SIG-M5 treated with dmso at 0.1 percent for 504 hours (cell line): ENCODE measurements at regions not wholly inside any gene's neighbourhood (a gene's known extent, or its start where the extent isn't known, plus 50 kb on each side); places are given as distances from the start of the nearest gene placed in this dataset.

ENCODE experiments used
- DNase-seq: peaks from one replicate; lab custom pipeline; 2025; ENCODE audit not compliant: unreplicated experiment; lab: John Stamatoyannopoulos, UW

DNA sequence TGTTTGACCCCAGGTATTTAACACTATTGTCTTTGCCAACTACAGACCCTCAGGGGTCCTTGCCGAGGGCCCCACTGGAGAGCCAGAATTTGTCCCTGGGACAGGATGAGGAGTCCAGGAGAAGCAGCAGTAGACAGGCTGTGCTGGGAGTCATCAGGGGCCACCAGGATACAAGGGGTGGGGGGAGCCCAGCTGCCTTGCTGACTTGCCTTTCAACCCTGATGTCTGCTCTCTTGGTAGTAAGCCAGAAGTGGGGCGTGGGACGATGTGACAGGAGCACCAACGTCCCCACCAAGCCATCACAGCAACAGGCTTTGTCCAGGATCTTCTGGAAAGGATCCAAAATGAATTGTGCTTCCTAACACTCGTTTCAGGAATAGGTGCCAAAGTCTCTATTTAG is 62.4 kb upstream of the CDCA7L start:
- DNase-seq = no peak

DNA sequence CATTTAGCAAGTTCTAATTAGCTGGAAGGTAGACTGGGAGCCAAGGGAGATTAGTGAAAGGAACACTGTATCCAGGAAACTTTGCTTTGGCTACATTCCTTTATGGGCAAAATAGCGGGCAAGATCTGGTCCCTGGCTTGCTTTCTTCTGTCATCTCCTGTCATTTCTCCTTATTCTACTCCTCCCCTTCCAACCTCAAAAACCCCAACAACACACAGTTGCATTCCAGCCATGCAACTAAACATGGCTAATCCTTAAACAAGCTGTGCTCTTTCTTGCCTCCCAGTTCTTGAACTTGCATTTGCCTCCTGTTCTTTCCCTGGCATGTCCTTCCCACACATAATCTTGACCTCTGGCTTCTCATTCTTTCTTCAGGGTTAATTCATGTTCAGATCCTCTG is 59.5 kb upstream of the CDCA7L start:
- DNase-seq = no peak

DNA sequence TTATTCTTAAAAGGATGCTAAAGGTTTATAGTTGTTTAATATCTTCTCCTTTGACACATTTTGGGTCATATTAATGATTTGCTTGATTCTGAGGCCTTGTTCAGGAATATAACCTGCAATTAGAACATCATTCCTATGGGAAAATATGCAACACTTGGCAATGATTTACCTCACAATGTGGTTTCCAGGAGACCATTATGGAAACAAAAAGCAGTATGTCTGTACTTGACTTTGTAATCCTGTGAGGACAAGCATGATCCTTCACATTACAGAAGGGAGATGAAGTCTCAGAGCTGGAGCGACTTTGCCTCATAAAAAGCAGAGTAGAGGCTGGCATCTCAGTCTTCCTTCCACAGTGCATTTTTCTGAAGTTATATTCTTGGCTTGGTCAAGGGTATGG is 57.0 kb upstream of the CDCA7L start:
- no peak for DNase-seq

DNA sequence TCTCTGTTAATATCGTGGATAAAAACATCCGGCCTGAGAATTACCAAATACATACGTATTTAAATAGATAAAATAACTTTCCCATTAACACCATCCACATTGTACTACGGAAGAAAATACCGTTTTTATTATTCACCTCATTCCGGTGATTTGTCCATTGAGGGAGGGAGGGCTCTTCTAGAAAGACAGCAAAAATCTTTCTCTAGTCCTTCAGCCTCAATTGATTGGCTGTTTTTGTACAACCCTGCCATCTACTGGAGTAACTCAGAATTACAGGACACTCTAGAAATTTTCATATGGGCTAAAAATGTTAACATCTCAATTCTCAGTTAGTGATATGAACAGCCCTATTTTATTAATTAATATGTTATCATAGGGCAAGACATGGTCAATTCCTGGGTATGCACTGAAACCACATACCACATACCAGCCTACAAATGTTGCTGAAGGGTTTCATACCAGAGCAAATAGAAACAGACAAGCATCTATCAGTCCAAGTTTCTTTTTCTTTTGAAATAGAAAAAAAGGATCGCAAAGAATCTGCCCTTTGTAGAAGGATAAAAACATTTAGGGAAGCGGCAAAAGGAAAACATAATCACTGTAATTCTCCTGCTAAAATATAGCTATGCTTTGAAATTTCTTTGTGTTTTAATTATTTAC is 55.8 kb upstream of the CDCA7L start:
- peak; percentile 26 for DNase-seq

DNA sequence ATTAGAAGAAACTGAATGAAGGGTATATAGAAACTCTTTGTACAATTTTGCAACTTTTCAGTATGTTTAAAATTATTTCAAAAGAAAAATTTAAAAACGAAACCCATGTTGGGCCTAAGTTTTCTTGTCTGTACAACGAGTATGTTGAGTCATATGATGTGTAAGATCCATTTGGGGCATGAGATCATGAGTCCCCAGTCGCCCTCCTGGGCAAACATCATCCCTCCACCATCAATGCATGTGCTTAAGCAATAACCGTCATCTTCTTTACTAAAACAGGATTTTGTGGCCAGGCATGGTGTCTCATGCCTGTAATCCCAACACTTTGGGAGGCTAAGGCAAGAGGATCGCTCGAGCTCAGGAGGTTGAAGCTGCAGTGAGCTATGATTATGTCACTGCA is 54.2 kb upstream of the CDCA7L start:
- DNase-seq = peak; percentile 10

DNA sequence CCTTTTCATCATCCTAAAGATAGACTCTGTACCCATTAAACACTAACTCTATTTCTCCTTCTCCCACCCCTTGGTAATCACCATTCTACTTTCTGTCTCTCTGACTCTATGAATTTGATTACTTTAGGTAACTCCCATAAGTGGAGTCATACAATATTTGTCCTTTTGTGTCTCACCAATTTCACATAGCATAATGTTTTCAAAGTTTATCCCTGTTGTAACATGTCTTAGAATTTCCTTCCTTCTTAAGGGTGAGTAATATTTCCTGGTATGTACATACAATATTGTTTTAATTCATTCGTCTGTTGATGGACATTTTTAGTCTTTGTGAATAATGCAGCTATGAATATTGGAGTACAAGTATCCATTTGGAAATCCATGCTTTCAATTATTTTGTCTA is 50.9 kb upstream of the CDCA7L start:
- DNase-seq = no peak
